HFF-Myc (cell line): ENCODE measurements at regions not wholly inside any gene's neighbourhood (a gene's known extent, or its start where the extent isn't known, plus 50 kb on each side); places are given as distances from the start of the nearest gene placed in this dataset.

Experiments used
- DNase-seq: peaks from one replicate; pipeline ENCODE4 v3.0.0-alpha.2; 2011; ENCODE audit warnings: low read depth; ENCODE audit errors: extremely low read depth
- H3K4me3 ChIP-seq: replicated peaks from 2 replicates; pipeline ENCODE4 v1.5.1; 2011; ENCODE audit warnings: low read depth, mild to moderate bottlenecking, control low read depth, low read length
- CTCF ChIP-seq: IDR thresholded peaks from 2 replicates; pipeline ENCODE4 v1.5.1; 2012; ENCODE audit warnings: mild to moderate bottlenecking, low read depth, low read length, control low read depth; ENCODE audit errors: missing control alignments

GRCh38 chr5:8196061-8196460 lies 327.1 kb downstream of the MTRR start:
- no peak for DNase-seq
- TF ChIP-seq CTCF: no peak

GRCh38 chr5:8208307-8208706 lies 339.4 kb downstream of the MTRR start:
- no peak for DNase-seq
- no peak for TF ChIP-seq CTCF

More at GRCh38 chr5:8196061-8196460, 327.1 kb downstream of the MTRR start:
- H3K4me3 ChIP-seq: no peak overlapping the region

GRCh38 chr5:8209500-8209899 lies 340.6 kb downstream of the MTRR start:
- TF ChIP-seq CTCF: no peak
- no peak overlapping the region for H3K4me3 ChIP-seq
- DNase-seq: no peak

More at GRCh38 chr5:8208307-8208706, 339.4 kb downstream of the MTRR start:
- no peak overlapping the region for H3K4me3 ChIP-seq

GRCh38 chr5:8213701-8214240 lies 344.8 kb downstream of the MTRR start:
- DNase-seq: no peak
- no peak for TF ChIP-seq CTCF
- H3K4me3 ChIP-seq: no peak overlapping the region

GRCh38 chr5:8216921-8217320 lies 348.0 kb downstream of the MTRR start:
- H3K4me3 ChIP-seq: no peak overlapping the region
- TF ChIP-seq CTCF: no peak
- no peak for DNase-seq

GRCh38 chr5:8226148-8226547 lies 357.2 kb downstream of the MTRR start:
- TF ChIP-seq CTCF: no peak
- no peak for DNase-seq
- H3K4me3 ChIP-seq: no peak overlapping the region

GRCh38 chr5:8227112-8227511 lies 358.2 kb downstream of the MTRR start:
- TF ChIP-seq CTCF: no peak
- no peak overlapping the region for H3K4me3 ChIP-seq
- DNase-seq: no peak
